Gastrocnemius medialis (tissue), 4 donors: ENCODE measurements at regions not wholly inside any gene's neighbourhood (a gene's known extent, or its start where the extent isn't known, plus 50 kb on each side); places are given as distances from the start of the nearest gene placed in this dataset.

Experiments used
- ATAC-seq, 2 donors: fragments of 150-250 bp; one replicate each; pipeline ENCODE4 v1.9.1; 2016
- DNase-seq, 2 donors: peaks; one replicate each; pipeline ENCODE4 v3.0.0-alpha.2; 2019
- H3K27ac ChIP-seq, 4 donors: fragments of 200-600 bp; sonication (generic); 1 replicate in 1 of 4; 2 replicates in 3 of 4; pipeline ENCODE4 v1.5.1; 2016 to 2018; ENCODE audit warnings: mild to moderate bottlenecking in 2 of 4, moderate library complexity in 1 of 4
- H3K27me3 ChIP-seq, 3 donors: fragments of 200-600 bp; sonication (generic) in 2 of 3; 1 replicate in 1 of 3; 2 replicates in 2 of 3; pipeline versions ENCODE4 v1.5.1 to v1.6.0; 2016 to 2019; ENCODE audit warnings: mild to moderate bottlenecking in 1 of 3, moderate library complexity in 1 of 3
- H3K36me3 ChIP-seq, 2 donors: fragments of 200-600 bp; sonication (generic) in 1 of 2; one replicate each; pipeline ENCODE4 v1.5.1; 2017 to 2018
- H3K4me1 ChIP-seq, 2 donors: fragments of 200-600 bp; sonication (generic) in 1 of 2; one replicate each; pipeline ENCODE4 v1.5.1; 2016 to 2017; ENCODE audit warnings: mild to moderate bottlenecking in 2 of 2
- H3K4me3 ChIP-seq, 4 donors: fragments of 200-600 bp; sonication (generic) in 3 of 4; 1 replicate in 1 of 4; 2 replicates in 3 of 4; pipeline ENCODE4 v1.5.1; 2016 to 2019; ENCODE audit warnings: mild to moderate bottlenecking in 2 of 4
- H3K9me3 ChIP-seq, 3 donors: fragments of 200-600 bp; sonication (generic) in 2 of 3; 1 replicate in 1 of 3; 2 replicates in 2 of 3; pipeline ENCODE4 v1.5.1; 2016 to 2019
- CTCF ChIP-seq, 5 experiments: fragments of 450-650 bp in 3 of 5; fragments of 200-600 bp in 2 of 5; sonication (generic) in 2 of 5; IDR thresholded peaks in 4 of 5; conservative IDR thresholded peaks in 1 of 5; 1 replicate in 4 of 5; 2 replicates in 1 of 5; pipeline ENCODE4 v1.5.1; 2016 to 2019; ENCODE audit warnings: antibody characterized with exemption in 5 of 5, mild to moderate bottlenecking in 3 of 5, moderate library complexity in 3 of 5
- POLR2A ChIP-seq, 2 donors: fragments of 450-650 bp; IDR thresholded peaks; one replicate each; pipeline ENCODE4 v1.6.1; 2017; ENCODE audit warnings: antibody characterized with exemption in 2 of 2, mild to moderate bottlenecking in 2 of 2, moderate library complexity in 2 of 2
- in situ Hi-C, 4 donors: fragments of 200-750 bp; cut with MboI; loops; one replicate each; pipeline versions ENCODE4 v1.15.0 to v1.8.0; 2017; ENCODE audit warnings: low sequenced_read_pairs in 4 of 4
- intact Hi-C: fragments of 100-400 bp; cut with DNase I; formaldehyde crosslinking; loops from one replicate; pipeline ENCODE4 v1.15.1; 2023; ENCODE audit warnings: low total_unique reads

- Histone ChIP-seq H3K9me3 (no peaks in the 10 kb centered on the region), H3K36me3 (no peaks in the 10 kb centered on the region), H3K27me3 (peaks cover 0 to 12% (median 3%) of the 10 kb centered on the region in 3 donors), H3K4me3 (no peak overlapping the region), H3K4me1 (peaks cover 0 to 3% of the 10 kb centered on the region in 2 donors), H3K27ac (no peak overlapping the region)
- DNase-seq (no peak), ATAC-seq (no peak)
- intact Hi-C loops (loop anchor here (1.0 kb wide), 1 partner anchor 287 kb away; no protein-coding TSS in a partner anchor), in situ Hi-C loops (loop anchor here in 1 of 4 donors (10.0 kb wide), 1 partner anchor 281 kb away; no protein-coding TSS in a partner anchor)
- no peak for TF ChIP-seq CTCF (IDR thresholded peaks at IDR 0.05 in 4 of 5, conservative IDR thresholded peaks at IDR 0.05 in 1 of 5)
- TF ChIP-seq POLR2A (IDR thresholded peaks at IDR 0.05) = no peak
These were observed 136.5 kb upstream of the ZNF236 start for GRCh38 chr18:76685860-76686259.

- Histone ChIP-seq H3K27ac (no peak overlapping the region), H3K9me3 (no peaks in the 10 kb centered on the region), H3K4me3 (no peak overlapping the region), H3K27me3 (peaks cover 0 to 12% (median 3%) of the 10 kb centered on the region in 3 donors), H3K4me1 (peaks cover 0 to 3% of the 10 kb centered on the region in 2 donors), H3K36me3 (no peaks in the 10 kb centered on the region)
- in situ Hi-C loops = loop anchor here in 1 of 4 donors (10.0 kb wide), 1 partner anchor 281 kb away; no protein-coding TSS in a partner anchor
- no peak for DNase-seq
- TF ChIP-seq CTCF (IDR thresholded peaks at IDR 0.05 in 4 of 5, conservative IDR thresholded peaks at IDR 0.05 in 1 of 5) = no peak
- TF ChIP-seq POLR2A (IDR thresholded peaks at IDR 0.05) = no peak
- intact Hi-C loops = no loop called here
- ATAC-seq = no peak
These were observed 137.0 kb upstream of the ZNF236 start for GRCh38 chr18:76685402-76685801.

- intact Hi-C loops = no loop called here
- Histone ChIP-seq H3K4me1 (peaks cover 0 to 3% of the 10 kb centered on the region in 2 donors), H3K36me3 (no peaks in the 10 kb centered on the region), H3K27ac (no peak overlapping the region), H3K4me3 (no peak overlapping the region), H3K9me3 (no peaks in the 10 kb centered on the region), H3K27me3 (peaks cover 0 to 12% (median 0%) of the 10 kb centered on the region in 3 donors)
- TF ChIP-seq CTCF (IDR thresholded peaks at IDR 0.05 in 4 of 5, conservative IDR thresholded peaks at IDR 0.05 in 1 of 5) = no peak
- no peak for TF ChIP-seq POLR2A (IDR thresholded peaks at IDR 0.05)
- in situ Hi-C loops = loop anchor here in 1 of 4 donors (10.0 kb wide), 1 partner anchor 279 kb away; no protein-coding TSS in a partner anchor
- ATAC-seq = no peak
- no peak for DNase-seq
These were observed 138.1 kb upstream of the ZNF236 start for GRCh38 chr18:76684265-76684664.

- TF ChIP-seq CTCF (IDR thresholded peaks at IDR 0.05 in 4 of 5, conservative IDR thresholded peaks at IDR 0.05 in 1 of 5) (no peak), POLR2A (IDR thresholded peaks at IDR 0.05) (no peak)
- no peak for DNase-seq
- in situ Hi-C loops (loop anchor here in 1 of 4 donors (10.0 kb wide), 1 partner anchor 275 kb away; no protein-coding TSS in a partner anchor), intact Hi-C loops (no loop called here)
- no peaks in the 10 kb centered on the region for H3K27me3 ChIP-seq
- no peak overlapping the region for H3K27ac ChIP-seq
- no peaks in the 10 kb centered on the region for H3K9me3 ChIP-seq
- ATAC-seq = no peak
- no peaks in the 10 kb centered on the region for H3K36me3 ChIP-seq
- no peak overlapping the region for H3K4me3 ChIP-seq
- H3K4me1 ChIP-seq = no peaks in the 10 kb centered on the region
These were observed 142.4 kb upstream of the ZNF236 start for GRCh38 chr18:76679945-76680344.

- intact Hi-C loops = no loop called here
- DNase-seq = no peak
- in situ Hi-C loops = no loop called here
- Histone ChIP-seq H3K4me3 (no peak overlapping the region), H3K36me3 (no peaks in the 10 kb centered on the region), H3K27me3 (no peaks in the 10 kb centered on the region), H3K27ac (no peak overlapping the region), H3K4me1 (no peaks in the 10 kb centered on the region), H3K9me3 (no peaks in the 10 kb centered on the region)
- ATAC-seq = no peak
- TF ChIP-seq POLR2A (IDR thresholded peaks at IDR 0.05) (no peak), CTCF (IDR thresholded peaks at IDR 0.05 in 4 of 5, conservative IDR thresholded peaks at IDR 0.05 in 1 of 5) (no peak)
These were observed 143.1 kb upstream of the ZNF236 start for GRCh38 chr18:76679259-76679658.
